Ovary (tissue), 7 donors: ENCODE measurements at regions not wholly inside any gene's neighbourhood (a gene's known extent, or its start where the extent isn't known, plus 50 kb on each side); places are given as distances from the start of the nearest gene placed in this dataset.

Experiments used
- DNase-seq, 5 donors: peaks; one replicate each; pipeline ENCODE4 v3.0.0-alpha.2; 2019 to 2020
- H3K27ac ChIP-seq, 2 donors: fragments of 200-600 bp; one replicate each; pipeline versions ENCODE4 v1.5.1 to v1.8.0; 2019 to 2022
- H3K27me3 ChIP-seq: fragments of 200-600 bp; one replicate; pipeline ENCODE4 v1.8.0; 2022
- H3K36me3 ChIP-seq: fragments of 200-600 bp; sonication (generic); one replicate; pipeline ENCODE4 v1.5.1; 2019
- H3K4me1 ChIP-seq: one replicate; pipeline ENCODE4 v1.8.1; 2013; ENCODE audit warnings: mild to moderate bottlenecking, moderate library complexity; ENCODE audit not compliant: insufficient read depth
- H3K4me3 ChIP-seq: fragments of 200-600 bp; sonication (generic); one replicate; pipeline ENCODE4 v1.5.1; 2017
- H3K9me3 ChIP-seq, 2 donors: fragments of 200-600 bp in 1 of 2; sonication (generic) in 1 of 2; one replicate each; pipeline versions ENCODE4 v1.5.1 to v1.8.1; 2013 to 2019; ENCODE audit warnings: mild to moderate bottlenecking in 1 of 2, moderate library complexity in 1 of 2
- EP300 ChIP-seq: sonication (generic); formaldehyde crosslinking; IDR thresholded peaks from one replicate; pipeline ENCODE4 v1.6.1; 2017; ENCODE audit warnings: antibody characterized with exemption
- POLR2A ChIP-seq: fragments of 450-650 bp; IDR thresholded peaks from one replicate; pipeline ENCODE4 v1.6.1; 2017; ENCODE audit warnings: antibody characterized with exemption, mild to moderate bottlenecking, moderate library complexity
- WGBS, 3 donors: extraction: QIAGEN DNeasy Blood & Tissue Kit in 1 of 3; methylation state at CpG; one replicate each; pipeline versions ENCODE4 v1.1.5 to v1.1.7; 2013 to 2017; 5-methylcytosine and 5-hydroxymethylcytosine counted together
- intact Hi-C, 4 donors: fragments of 100-400 bp; cut with DNase I; formaldehyde crosslinking; loops; one replicate each; pipeline versions ENCODE4 v1.11.0 to v1.15.1; 2022 to 2023
- TF ChIP-seq, protein P1 (sequence below), 3 donors: fragments of 450-650 bp in 2 of 3; fragments of 200-600 bp in 1 of 3; IDR thresholded peaks; one replicate each; pipeline versions ENCODE4 v1.5.1 to v1.8.0; 2016 to 2022; ENCODE audit warnings: antibody characterized with exemption in 3 of 3, mild to moderate bottlenecking in 1 of 3
- donor health status: DM: no; HTN: no; CAD: no; lungs with moderate emphysema.
- donor health status: DM: no; HTN: no; CAD: no.
- donor health status: Bipolar disorder and iron deficiency.
- donor health status: DM: no; HTN: no; CAD: no.
- donor health status: DM: yes; HTN: yes; CAD: no.

DNA sequence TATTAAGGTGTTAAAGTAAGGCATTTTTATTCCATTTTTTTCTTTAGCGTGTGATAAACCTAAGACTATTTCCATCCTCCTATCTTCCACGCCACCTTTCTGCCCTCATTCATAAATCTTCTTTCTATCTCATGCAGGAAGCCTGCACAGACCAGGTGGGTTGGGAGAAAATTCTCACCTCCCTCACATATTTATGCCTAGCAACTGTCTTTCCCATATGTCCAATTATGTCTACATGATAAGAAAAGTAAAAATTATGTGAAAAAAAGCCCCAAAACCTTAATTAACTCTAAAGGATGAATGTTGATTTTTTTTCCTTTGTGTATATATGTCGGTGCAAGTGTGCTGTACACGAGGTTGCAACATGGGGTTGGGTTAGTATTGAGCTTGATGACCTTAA lies 225.6 kb upstream of the GCFC2 start:
- TF ChIP-seq POLR2A (no peak), EP300 (no peak)
- TF ChIP-seq, protein P1, sequence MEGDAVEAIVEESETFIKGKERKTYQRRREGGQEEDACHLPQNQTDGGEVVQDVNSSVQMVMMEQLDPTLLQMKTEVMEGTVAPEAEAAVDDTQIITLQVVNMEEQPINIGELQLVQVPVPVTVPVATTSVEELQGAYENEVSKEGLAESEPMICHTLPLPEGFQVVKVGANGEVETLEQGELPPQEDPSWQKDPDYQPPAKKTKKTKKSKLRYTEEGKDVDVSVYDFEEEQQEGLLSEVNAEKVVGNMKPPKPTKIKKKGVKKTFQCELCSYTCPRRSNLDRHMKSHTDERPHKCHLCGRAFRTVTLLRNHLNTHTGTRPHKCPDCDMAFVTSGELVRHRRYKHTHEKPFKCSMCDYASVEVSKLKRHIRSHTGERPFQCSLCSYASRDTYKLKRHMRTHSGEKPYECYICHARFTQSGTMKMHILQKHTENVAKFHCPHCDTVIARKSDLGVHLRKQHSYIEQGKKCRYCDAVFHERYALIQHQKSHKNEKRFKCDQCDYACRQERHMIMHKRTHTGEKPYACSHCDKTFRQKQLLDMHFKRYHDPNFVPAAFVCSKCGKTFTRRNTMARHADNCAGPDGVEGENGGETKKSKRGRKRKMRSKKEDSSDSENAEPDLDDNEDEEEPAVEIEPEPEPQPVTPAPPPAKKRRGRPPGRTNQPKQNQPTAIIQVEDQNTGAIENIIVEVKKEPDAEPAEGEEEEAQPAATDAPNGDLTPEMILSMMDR (IDR thresholded peaks at IDR 0.05): no peak
- H3K27ac ChIP-seq: no peak overlapping the region
- H3K4me3 ChIP-seq: no peak overlapping the region
- no peaks in the 10 kb centered on the region for H3K27me3 ChIP-seq
- WGBS, 3 donors: 53 to 59% (median 53%) methylated on average over 4 of the region's 4 CpGs
- intact Hi-C loops: no loop called here
- H3K36me3 ChIP-seq: no peaks in the 10 kb centered on the region
- no peak for DNase-seq
- H3K4me1 ChIP-seq: no peaks in the 10 kb centered on the region
- no peaks in the 10 kb centered on the region for H3K9me3 ChIP-seq

DNA sequence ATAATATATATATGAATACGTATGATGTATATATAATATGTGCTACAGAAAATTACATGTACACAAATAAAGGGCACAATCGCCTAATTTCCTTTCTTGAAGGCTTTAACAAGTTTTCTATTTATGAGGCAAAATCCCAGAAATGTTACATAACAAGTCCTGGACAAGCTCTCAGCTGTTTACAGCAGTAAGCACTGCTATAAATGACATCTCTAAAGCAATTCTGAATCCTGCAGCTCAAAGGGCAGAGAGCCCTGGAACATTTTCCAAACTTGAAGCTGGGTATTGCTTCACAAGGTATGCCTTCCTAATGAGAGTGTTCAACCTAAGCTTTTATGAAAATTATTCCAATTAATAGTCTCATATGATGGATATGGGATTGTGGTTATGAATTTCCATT lies 222.3 kb upstream of the GCFC2 start:
- H3K36me3 ChIP-seq: no peaks in the 10 kb centered on the region
- H3K4me1 ChIP-seq: no peaks in the 10 kb centered on the region
- no peak for DNase-seq
- intact Hi-C loops: no loop called here
- no peak overlapping the region for H3K4me3 ChIP-seq
- no peak overlapping the region for H3K27ac ChIP-seq
- no peak for TF ChIP-seq POLR2A
- TF ChIP-seq EP300: no peak
- TF ChIP-seq, protein P1 (IDR thresholded peaks at IDR 0.05): no peak
- WGBS, 3 donors: 61 to 68% (median 64%) methylated on average over 2 of the region's 2 CpGs
- no peaks in the 10 kb centered on the region for H3K27me3 ChIP-seq
- H3K9me3 ChIP-seq: no peaks in the 10 kb centered on the region

DNA sequence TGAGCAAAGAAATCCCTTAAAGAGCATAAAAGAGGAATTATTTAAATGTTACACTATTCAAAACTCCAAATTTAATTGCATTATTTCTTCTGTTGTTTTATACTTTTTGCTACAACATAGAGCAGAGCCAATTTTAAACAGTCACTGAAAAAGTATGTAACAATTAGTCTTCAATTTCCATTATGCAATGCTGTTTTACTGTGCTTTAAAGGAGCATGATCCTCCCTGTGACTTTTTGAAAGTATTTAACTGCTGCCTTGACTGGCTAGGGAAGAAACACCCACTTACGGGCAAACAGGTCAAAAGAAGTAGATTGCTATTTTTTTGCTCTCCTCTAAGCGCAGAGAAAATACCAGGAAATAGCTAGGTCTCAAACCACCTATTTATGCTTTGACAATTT lies 217.4 kb upstream of the GCFC2 start:
- intact Hi-C loops: no loop called here
- H3K4me3 ChIP-seq: no peak overlapping the region
- no peak for DNase-seq
- TF ChIP-seq POLR2A (no peak), EP300 (no peak)
- TF ChIP-seq, protein P1 (IDR thresholded peaks at IDR 0.05): no peak
- no peaks in the 10 kb centered on the region for H3K4me1 ChIP-seq
- 36 to 46% (median 44%) methylated on average over 2 of the region's 2 CpGs for WGBS, 3 donors
- H3K27ac ChIP-seq: no peak overlapping the region
- H3K36me3 ChIP-seq: no peaks in the 10 kb centered on the region
- no peaks in the 10 kb centered on the region for H3K9me3 ChIP-seq
- H3K27me3 ChIP-seq: no peaks in the 10 kb centered on the region

DNA sequence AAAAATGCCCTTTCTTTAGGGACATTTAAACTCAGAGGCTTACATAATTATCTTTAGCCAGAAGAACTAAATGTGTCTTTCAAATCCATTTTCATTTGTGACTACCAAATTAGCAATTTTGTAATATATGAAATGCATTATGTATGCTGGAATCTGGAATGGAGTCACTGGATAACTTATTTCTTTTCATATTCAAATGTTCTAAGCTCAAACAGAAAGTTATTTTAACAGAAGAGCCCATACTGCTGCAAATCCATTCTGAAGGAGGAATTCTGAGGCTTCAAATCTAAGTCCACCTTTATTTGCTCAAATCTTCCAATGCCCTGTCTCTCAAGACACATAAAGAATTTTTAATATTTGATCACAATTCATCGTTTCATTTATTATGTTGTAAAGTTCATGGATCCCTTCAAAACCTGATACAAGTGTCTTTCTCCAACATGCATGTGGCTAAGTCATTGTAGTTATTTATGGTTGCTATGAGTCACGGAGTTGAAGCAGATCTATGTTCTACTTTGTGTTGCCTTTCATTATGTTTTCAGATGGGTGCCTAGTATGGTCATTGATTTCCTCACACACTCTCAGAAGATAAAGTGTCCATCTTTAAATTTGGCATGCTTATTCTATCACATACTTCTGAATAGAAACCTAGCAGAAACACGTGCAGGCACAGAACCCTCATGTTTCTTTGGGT lies 214.8 kb upstream of the GCFC2 start:
- no peaks in the 10 kb centered on the region for H3K27me3 ChIP-seq
- no peaks in the 10 kb centered on the region for H3K36me3 ChIP-seq
- no peaks in the 10 kb centered on the region for H3K4me1 ChIP-seq
- intact Hi-C loops: no loop called here
- H3K9me3 ChIP-seq: no peaks in the 10 kb centered on the region
- TF ChIP-seq POLR2A: no peak
- TF ChIP-seq EP300: no peak
- TF ChIP-seq, protein P1 (IDR thresholded peaks at IDR 0.05): no peak
- WGBS, 3 donors: 81 to 88% (median 83%) methylated on average over 3 of the region's 3 CpGs
- no peak for DNase-seq
- no peak overlapping the region for H3K4me3 ChIP-seq
- H3K27ac ChIP-seq: no peak overlapping the region
